ENCODE measurements at regions not wholly inside any gene's neighbourhood (a gene's known extent, or its start where the extent isn't known, plus 50 kb on each side); places are given as distances from the start of the nearest gene placed in this dataset.
"Not testable (repeated sequence)": the region's sequence is repeated elsewhere in the genome, so short reads cannot be mapped to it uniquely, and the experiment has no call there.

DNA sequence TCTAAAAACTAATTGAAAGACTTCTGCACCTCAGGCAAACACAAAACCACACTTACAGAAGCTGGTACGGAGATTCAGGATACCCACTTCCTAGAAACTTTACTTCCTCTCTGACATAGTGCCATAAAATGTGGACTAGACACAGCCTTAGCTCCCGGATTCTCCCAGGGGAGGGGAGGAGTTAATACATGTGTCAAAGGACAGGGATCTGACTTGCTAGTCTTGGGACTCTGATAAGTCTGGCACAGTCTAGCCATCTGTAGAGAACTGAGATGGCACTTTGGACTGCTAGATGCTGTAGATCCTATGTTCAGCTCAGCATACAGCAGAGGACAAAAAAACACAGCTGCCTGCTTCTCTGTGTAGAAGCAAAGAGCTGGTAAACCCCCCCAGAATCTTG lies 769.8 kb upstream of the MIR17HG start:
- DNase-seq (ENCODE audit: low read depth in 2 of 2), result no peak

DNA sequence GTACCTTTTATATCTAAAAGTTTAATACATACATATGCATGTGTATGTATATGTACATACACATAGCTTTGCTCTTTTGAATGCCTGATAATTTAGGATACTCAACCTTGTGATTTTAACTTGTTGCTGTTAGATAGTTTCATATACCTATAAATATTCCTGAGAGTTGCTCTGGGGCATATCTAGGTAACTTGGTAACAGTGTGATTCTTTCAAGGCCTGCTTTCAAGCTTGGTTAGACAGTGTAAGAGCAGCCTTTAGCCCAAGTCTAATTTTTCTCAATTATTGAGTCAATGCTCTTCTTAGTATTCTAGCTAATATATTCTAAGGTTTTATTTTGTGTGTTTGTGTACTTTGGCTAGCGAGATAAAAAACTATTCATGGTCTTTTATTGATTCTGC lies 762.1 kb upstream of the MIR17HG start:
- DNase-seq (ENCODE audit: low read depth in 2 of 2), result no peak

DNA sequence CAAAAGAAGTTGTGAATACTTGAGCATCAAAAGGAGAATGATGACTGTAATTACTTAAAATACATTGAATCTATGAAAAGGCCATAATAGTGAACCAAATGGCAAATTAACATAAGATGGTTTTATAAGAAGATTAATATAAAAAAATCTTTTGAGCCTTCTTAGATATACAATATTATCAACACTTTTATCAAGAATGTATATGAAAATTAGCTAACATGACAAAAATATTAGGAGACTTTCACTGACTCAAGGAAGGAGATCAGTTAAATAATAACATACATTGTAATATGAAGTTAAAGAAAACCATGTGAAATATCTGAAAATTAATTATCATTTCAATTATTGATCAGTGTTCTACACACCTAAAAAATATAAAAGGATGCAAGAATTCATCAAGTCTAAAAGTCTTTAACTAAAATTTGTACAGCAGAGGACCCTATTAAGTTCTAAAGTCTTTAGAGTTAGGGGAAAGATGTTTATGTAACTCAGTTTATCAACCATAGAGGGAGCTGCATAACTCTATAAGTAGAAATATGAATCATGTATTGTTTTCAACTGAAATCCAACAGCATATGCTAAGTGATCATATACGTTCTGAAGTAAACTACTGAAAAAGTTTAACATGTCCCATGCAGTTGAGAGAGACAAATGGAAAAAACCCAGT lies 756.1 kb upstream of the MIR17HG start:
- no peak for DNase-seq (ENCODE audit: low read depth in 2 of 2)

DNA sequence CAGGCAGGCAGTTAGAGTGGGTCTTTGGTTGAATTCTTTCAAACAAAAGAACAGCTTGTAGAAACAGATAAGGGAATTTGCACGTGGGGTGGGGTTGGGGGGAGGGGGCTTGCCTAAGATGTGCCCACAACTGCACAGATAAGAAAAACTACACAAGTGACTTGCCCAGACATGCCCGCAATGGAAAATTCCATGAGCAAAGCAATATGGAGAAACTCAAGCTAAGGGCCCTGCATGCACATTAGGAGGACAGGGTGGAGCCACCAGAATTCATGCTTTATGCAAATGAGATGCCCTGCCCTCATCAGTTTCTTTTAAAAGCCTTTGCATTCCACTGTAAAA lies 755.6 kb upstream of the MIR17HG start:
- no peak for DNase-seq (ENCODE audit: low read depth in 2 of 2)

DNA sequence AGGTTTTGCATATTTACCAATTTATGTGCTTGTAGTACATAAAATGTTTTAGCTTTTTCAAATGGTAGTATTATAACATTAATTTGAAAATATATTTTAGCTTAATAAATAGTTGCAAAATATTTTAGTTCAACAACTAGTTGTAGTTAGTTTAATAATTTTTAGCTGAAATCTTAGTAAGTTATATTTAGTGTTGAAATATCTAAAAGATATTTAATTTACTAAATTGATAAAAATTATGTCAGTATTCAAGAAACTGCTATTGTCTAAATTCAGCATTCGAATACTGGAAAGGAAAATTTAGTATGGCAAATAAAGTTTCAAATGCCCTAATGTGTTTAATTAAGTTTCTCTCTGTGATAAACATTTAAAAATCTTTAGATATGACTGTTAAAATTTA lies 754.5 kb upstream of the MIR17HG start:
- DNase-seq (ENCODE audit: low read depth in 2 of 2), result no peak

DNA sequence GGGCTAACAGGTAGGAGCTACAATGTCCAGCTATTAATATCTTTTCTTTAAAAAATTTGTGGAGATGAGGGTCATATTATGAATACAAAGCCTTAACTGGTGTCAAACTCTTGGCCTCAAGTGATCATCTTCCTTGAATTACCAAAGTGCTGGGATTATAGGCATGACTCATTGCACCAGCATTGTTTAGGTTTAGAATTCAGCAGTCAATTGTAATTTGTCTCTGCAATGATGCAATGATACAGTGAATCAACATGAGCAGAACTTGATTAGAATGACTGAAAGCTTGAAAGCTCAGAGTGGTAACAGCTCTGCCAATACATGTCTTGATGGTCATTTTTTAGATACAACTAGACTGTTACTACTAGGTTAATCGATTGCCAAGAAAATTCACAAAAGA lies 752.8 kb upstream of the MIR17HG start:
- DNase-seq (ENCODE audit: low read depth in 2 of 2), result no peak

DNA sequence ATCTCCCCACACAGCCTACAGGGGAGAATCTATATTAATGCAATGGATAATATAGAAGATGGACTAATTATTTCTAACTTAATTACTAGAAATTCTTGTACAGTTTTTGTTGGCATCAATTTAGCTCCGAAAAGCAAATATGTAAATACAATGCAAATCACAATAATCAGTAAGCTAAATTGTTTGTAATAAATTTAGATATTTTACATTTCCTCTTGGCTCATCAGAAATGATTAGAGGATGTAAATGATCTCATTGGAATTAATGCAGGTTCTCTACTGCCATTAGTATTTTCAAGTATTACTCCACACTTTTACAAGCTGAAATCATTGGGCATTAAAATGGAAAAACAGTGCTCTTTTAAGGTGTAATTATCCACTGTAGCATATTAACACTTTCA lies 741.8 kb upstream of the MIR17HG start:
- DNase-seq (ENCODE audit: low read depth in 2 of 2), result no peak

DNA sequence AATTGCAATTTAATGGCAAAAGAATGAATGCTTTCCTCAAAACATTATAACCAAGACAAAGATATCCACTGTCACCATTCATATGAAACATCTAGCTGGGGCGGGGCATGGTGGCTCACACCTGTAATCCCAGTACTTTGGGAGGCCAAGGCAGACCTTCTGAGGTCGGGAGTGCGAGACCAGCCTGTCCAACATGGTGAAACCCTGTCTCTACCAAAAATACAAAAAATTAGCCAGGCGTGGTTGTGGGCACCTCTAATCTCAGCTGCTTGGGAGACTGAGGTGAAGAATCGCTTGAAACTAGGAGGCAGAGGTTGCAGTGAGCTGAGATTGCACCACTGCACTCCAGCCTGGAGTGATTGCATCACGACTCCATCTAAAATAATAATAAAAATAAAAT lies 740.6 kb upstream of the MIR17HG start:
- DNase-seq (ENCODE audit: low read depth in 2 of 2), result not testable (repeated sequence)

DNA sequence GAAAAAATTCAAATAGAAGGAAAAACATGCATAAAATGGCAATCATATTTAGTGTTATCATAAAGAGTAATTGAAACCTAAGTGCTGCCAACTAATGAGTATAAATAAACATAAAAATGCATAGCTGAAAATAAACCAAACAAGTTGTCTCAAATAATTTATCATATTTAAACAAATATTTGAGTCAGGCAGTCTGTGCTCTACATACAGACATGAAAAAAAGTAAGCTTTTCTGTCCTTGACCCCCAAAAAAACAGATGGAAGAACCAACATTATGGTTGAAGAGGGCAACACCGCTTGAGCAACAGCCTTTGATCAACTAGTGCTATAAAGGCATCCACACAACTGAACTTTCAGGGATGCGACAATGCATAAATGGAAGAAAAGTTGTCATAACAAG lies 735.1 kb upstream of the MIR17HG start:
- DNase-seq (ENCODE audit: low read depth in 2 of 2), result no peak

DNA sequence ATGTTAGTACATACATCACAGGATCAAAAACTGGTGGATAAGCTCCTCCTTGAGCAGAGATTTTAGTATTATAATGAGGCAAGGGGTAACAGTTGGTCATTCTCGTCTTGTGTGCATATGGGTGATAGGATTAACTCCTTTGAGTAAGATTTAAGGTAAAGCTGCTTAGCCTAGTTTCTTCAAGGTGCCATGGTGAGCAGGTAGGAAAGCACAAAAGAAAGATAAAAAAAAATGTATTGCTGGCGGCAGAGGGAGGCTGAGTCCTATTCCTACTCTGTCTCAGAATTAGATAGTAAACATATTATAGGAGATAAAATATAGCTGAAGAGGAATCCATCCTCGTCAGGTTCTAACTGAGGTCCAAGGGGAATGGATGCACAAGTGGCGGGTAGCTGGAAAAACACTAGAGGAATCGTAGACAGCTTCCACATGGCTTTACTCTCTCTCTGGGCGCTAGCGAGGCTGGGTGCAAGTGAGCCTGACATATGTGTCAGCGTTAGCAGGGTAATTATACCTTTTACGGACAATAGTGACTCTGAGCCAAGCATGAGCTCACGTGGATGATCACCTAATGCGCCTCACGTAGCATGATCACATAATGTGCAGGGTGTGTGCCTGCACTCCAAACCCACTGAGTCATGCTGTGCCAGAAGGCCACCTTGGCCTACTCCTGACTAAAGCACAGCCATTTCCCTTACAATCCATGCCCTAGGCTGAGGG lies 734.3 kb upstream of the MIR17HG start:
- no peak for DNase-seq (ENCODE audit: low read depth in 2 of 2)

DNA sequence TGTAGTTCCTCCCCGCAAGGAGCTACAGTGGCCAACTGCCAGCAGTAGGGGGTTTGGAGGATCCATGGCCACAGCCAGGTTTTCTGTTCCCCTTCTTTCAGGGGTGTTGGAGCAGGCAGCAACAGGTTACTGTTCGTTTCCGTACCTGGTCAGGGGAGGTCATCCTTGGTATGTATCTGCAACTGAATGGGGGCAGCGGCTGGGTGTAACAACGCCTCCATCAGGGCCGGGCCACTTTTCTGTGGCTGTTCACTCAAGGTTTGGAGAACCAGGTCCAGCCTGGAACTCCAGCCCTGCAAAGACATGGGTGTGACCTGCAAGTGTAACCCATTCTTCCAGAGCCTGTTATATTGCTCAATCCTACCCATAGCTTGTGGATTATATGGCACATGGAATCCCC lies 732.3 kb upstream of the MIR17HG start:
- no peak for DNase-seq (ENCODE audit: low read depth in 2 of 2)

DNA sequence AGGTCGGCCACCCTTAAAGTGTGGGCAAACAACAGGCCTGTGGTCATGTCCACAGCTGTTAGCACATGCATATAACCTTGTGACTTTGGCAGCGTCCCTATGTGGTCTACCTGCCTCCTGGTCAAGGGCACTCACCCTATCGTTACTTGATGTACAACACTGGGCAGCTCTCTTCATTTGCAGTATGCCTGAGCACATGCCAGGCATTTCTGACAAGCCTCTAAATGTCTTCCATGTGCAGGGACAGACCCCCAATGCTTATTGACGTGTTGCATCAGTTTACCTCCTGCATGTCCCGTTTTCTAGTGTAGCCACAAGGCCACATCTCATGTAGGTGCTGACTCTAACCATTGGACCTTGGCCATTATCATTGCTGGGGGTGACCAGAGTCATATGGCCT lies 731.7 kb upstream of the MIR17HG start:
- DNase-seq (ENCODE audit: low read depth in 2 of 2), result no peak

DNA sequence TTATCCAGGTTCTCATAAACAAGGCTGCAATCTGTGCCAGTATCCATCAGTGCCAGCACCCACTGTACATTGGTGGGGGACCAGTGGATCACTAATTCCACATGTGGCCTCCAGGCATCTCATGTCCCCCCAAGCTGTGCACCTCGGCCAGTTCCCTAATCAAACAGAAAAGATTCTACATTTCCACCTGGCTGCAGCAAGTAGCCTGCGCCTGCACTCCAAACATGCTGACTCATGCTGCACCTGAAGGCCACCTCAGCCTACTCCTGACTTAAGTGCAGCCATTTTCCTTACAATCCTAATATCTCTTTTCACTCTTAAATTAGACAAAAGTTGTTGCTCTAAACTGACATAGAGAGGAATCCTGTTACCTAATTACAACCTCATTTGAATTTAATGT lies 729.4 kb upstream of the MIR17HG start:
- no peak for DNase-seq (ENCODE audit: low read depth in 2 of 2)

DNA sequence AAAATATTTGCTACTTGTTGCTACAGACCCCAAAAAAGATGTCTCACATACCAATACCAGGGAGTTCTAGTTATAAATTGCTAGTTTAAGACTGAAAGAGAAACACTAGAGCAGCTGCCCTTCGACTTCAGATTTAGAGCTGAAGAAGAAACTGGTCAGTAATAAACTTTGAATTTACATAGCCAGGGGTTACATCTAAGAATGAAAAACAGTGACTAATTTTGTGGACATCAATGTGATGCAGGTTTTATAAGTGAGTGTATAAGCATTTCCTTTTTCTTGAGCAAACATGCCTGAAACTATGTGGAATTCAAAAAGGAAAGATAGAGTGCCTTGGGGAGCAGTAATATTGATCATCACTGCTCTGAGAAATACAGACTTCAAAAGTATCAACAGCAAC lies 724.9 kb upstream of the MIR17HG start:
- DNase-seq (ENCODE audit: low read depth in 2 of 2), result no peak

DNA sequence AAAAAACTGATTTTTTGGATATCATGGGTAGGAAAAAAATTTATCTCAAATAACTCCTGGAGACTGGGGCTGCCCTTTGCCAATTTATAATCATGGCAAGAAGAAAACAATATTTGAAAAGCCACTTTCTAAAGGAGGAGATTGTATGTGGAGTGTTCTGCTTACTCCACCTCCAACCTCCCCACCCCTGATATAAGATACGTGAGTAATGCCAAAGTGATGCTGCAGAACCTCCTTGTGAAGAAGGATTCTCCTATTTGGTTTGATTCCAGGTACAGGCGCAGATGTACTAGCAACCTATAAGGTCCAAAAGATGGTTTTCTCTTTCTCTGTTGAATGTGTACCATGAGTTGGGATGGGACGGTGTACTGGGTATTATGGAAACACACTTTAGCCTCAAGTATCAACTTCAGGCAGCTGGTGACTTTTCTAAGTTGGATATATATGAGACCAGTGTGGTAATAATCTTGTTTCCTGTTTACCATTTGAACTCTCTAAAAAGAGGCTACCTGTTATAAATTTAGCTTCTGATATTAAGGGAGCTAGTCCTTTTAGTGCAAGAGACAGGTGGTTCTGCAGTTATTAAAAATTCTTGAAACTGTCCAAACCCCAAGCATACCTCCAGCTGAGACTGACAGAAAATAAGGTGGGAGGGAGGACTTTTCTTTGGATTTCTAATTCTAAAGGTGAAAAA lies 724.0 kb upstream of the MIR17HG start:
- no peak for DNase-seq (ENCODE audit: low read depth in 2 of 2)

DNA sequence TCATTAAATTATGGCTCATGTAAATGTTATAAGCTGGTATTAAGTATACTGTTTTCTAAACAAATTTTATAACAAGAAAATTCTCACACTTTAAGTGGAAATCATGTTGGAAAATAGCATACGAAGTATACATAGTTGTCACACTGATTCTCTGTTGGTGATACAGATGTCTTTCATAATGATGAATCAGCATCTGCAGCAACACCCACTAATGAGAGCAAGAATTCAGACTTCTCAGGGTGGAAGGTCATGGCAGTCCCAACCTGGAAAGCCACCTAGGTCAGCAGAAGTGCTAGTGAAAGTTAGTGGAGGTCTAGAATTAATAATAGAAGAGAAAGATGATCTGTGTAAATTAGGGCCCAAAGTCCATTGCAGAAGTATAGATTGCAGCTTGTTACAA lies 719.7 kb upstream of the MIR17HG start:
- DNase-seq (ENCODE audit: low read depth in 2 of 2), result no peak

DNA sequence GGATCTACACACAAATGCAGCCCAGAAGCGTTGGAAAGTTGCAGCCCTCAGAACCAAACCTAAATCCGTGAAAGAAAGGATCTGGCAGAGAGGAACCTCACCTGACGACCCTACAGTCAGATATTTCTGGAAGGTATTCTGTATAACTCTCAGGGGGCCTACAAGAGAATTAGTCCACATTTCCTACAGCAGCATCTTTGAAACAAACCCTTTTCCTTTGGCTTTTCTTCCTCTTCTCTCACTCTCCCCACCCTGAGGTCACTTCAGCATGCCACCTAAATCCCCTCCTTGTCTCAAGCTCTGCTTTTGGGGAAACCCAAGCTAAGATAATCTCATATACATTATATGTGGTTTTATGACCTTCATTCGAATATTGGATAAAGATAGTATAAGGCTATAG lies 719.0 kb upstream of the MIR17HG start:
- no peak for DNase-seq (ENCODE audit: low read depth in 2 of 2)

DNA sequence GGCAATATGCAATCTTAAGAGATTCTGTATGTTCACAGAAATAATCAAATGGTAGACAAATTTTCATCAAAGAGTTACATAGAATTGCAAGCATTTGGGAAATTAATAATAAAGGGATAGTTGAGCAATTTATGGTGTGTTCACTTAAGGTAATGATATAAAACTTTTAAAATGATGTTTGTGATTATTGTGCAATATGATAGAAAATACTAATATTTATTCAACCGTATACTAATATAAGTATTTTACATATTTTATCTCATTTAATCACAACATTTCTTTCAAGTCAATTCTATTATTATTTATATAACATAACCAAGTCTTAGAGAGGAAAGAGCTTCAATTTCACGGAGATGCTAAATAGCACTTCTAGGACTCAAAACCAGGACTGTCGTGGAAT lies 716.8 kb upstream of the MIR17HG start:
- no peak for DNase-seq (ENCODE audit: low read depth in 2 of 2)

DNA sequence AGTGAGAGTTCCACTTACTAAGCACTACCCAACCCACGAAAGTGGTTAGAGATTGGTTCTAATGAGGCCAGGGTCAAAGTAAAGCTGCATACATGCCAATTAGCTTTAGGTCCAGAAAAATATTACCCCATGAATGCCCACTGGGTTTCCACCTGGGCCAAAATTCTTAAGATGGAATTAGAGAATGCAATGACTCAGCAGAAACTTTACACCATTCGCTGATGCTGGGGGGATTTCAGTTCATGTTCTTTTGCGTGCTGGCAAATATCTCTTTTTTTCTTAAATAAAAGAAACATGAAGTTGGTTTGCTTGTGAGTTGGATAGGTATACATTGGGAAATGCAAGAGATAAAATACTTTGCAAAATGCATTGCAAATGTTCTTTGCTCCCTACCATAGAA lies 715.3 kb upstream of the MIR17HG start:
- DNase-seq (ENCODE audit: low read depth in 2 of 2), result no peak

DNA sequence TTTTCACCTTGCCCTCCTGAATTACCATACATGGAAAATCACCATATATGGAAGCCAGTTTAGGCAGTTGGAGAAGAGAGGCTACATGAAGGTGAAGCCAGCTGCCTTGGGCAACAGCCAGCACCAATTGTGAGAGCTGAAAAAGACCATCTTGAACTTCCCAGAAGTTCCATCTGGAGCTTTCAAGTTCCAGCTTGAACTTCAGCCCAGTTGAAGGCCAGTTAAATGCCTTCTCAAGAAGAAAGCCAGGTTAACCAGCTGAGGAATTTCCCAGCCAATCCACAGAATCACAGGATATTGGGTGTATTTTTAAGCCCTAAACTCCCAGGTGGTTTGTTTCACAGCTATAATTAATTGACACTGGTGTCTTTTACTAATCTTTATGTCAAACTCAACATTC lies 713.6 kb upstream of the MIR17HG start:
- DNase-seq (ENCODE audit: low read depth in 2 of 2), result no peak

DNA sequence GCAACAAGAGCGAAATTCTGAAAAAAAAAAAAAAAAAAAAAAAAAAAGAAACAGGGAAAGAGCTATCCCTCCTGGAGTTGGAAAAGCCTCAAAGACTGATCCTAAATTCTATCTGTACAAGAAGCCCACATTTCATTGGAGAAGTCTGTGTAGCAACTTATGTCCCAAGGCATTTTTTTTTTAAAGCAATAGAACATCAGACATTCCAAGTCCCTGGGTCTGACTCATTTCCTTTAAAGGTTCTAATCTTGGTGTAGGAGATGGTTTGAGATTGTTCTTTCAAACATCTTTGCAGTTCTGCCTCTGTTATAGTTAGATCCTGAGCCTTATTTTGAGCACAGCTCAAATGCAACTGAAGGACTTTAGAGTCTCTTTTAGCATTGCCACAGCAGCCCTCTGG lies 706.5 kb upstream of the MIR17HG start:
- no peak for DNase-seq (ENCODE audit: low read depth in 2 of 2)

DNA sequence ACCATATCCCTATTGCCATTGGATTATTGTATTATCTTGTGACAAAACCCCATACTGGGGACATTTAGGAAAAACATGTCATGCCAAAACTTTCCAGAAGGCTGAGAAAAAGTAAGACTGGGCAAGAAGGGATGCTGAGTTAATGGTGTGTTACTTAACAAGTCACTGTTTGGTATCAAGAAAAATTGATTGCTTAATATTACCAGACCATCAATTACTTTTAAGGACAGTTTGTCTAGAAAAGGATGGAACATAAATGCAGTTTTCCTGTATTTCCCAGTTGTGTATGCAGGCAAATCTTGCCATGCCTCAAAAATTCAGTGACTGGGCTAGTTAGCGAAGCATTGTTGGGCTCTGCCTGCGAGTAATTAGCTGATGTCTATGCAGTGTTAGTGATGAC lies 705.6 kb upstream of the MIR17HG start:
- no peak for DNase-seq (ENCODE audit: low read depth in 2 of 2)

DNA sequence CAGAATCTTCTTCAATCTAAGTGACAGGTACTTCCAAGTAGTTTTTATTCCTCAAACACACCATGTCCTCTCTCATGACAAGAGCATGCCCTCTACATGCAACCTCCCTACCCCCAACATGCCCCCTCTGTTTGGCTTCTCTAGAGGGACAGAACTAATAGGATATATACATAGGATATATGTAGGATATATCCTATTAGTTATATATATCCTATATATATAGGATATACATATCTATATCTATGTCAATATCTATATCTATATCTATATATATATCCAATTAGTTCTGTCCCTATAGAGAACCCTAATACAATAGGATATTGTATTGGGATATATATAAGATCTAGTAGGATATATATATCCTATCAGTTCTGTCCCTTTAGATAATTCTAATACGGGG lies 701.9 kb upstream of the MIR17HG start:
- no peak for DNase-seq (ENCODE audit: low read depth in 2 of 2)

All from stimulated activated CD4-positive, alpha-beta T cell treated with anti-CD3 and anti-CD28 coated beads, Interleukin-12 subunit alpha, Interleukin-12 subunit beta, amount 100 ng/mL, for 24 hours (primary cell).